ENCODE measurements at regions not wholly inside any gene's neighbourhood (a gene's known extent, or its start where the extent isn't known, plus 50 kb on each side); places are given as distances from the start of the nearest gene placed in this dataset.

DNA sequence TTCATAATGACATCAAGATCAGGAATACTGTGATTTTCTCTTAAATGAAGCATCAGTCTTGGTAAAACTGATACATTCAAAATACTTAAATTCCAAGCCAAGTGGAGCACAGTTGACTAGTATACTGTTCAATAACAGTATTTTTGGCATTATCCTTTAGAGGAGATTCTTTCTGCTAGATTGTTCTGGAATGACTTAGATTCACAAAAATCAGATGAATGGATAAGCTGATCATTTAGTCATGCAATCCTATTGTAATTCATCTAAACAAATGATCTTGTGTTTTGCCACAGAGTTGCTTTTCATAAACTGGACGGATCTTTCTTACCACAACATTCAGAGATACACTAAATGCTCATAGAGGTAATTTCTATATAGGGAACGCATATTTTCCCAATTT, 232.0 kb downstream of the CXXC4 start:
- no peak for DNase-seq (ENCODE audit: low read depth)
- TF ChIP-seq, protein P1, sequence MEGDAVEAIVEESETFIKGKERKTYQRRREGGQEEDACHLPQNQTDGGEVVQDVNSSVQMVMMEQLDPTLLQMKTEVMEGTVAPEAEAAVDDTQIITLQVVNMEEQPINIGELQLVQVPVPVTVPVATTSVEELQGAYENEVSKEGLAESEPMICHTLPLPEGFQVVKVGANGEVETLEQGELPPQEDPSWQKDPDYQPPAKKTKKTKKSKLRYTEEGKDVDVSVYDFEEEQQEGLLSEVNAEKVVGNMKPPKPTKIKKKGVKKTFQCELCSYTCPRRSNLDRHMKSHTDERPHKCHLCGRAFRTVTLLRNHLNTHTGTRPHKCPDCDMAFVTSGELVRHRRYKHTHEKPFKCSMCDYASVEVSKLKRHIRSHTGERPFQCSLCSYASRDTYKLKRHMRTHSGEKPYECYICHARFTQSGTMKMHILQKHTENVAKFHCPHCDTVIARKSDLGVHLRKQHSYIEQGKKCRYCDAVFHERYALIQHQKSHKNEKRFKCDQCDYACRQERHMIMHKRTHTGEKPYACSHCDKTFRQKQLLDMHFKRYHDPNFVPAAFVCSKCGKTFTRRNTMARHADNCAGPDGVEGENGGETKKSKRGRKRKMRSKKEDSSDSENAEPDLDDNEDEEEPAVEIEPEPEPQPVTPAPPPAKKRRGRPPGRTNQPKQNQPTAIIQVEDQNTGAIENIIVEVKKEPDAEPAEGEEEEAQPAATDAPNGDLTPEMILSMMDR (IDR thresholded peaks at IDR 0.05; ENCODE audit: low read depth, low read length, missing control alignments) = no peak
- in situ Hi-C loops (cut with HindIII; ENCODE audit: low sequenced_read_pairs) = no loop called here
- no peak overlapping the region for H3K4me3 ChIP-seq (ENCODE audit: low read depth, low read length)

DNA sequence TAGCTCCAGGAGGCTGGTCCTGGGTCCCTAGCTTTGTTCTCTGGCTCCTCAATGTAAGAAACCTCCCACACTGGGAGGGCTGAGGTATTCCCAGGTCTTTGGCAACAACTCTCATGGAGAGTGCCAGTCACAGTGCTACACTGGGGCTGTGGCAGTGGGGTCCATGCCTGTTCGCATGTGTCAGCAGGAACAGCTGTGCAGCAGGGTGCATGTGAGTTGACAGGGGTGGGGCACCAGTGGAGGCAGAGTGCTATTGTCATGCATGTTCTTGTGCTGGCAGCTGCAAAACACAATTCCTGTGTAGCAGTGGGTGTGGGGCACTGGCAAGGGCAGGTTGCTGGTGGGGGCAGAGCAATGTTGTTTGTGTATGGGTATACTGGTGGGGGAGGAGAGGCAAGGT, 246.0 kb downstream of the CXXC4 start:
- in situ Hi-C loops (cut with HindIII; ENCODE audit: low sequenced_read_pairs) = no loop called here
- DNase-seq (ENCODE audit: low read depth) = no peak
- TF ChIP-seq, protein P1 (IDR thresholded peaks at IDR 0.05; ENCODE audit: low read depth, low read length, missing control alignments) = no peak

DNA sequence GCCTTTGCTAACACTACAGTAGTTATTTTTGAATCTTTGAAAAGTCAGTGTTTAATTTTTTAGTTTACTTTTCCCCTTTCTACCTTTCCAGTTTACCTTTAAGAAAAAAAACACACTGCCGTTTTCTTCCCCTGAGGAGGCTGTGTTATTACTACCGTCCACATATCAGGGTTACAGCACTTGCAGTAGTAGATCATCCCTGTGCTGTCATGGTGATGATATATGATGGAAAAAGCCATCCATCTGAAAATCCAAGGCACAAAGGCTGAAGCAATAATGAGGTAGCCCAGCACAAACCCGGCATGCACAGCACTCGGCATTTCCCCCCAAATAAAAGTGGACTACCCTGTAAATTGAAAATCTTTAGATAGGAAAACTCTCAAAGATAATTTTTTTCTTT, 258.7 kb downstream of the CXXC4 start:
- no peak overlapping the region for H3K4me3 ChIP-seq (ENCODE audit: low read depth, low read length)
- TF ChIP-seq, protein P1 (IDR thresholded peaks at IDR 0.05; ENCODE audit: low read depth, low read length, missing control alignments) = no peak
- in situ Hi-C loops (cut with HindIII; ENCODE audit: low sequenced_read_pairs) = no loop called here
- no peak for DNase-seq (ENCODE audit: low read depth)

More for the DNA sequence above, 246.0 kb downstream of the CXXC4 start:
- H3K4me3 ChIP-seq (ENCODE audit: low read depth, low read length) = no peak overlapping the region

DNA sequence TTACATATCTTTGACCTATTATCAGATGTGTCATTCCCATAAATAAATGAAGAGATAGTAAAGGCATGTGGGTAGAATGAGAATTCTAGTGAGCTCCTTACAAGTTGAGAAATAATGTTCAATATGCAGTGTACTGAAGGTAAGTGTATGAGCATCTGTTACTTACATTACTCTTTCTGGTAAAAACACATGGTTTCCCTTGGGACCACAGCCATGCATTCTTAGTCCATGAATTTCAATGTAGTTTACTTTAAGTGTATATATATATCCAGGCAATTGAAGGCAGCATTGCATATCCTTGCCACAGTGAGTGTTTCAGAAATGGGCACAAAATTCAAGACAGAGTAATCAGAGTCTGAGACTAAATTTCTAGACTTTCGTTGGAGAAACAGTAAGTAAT, 277.2 kb downstream of the CXXC4 start:
- no peak for DNase-seq (ENCODE audit: low read depth)
- TF ChIP-seq, protein P1 (IDR thresholded peaks at IDR 0.05; ENCODE audit: low read depth, low read length, missing control alignments) = no peak
- H3K4me3 ChIP-seq (ENCODE audit: low read depth, low read length) = no peak overlapping the region
- in situ Hi-C loops (cut with HindIII; ENCODE audit: low sequenced_read_pairs) = no loop called here

DNA sequence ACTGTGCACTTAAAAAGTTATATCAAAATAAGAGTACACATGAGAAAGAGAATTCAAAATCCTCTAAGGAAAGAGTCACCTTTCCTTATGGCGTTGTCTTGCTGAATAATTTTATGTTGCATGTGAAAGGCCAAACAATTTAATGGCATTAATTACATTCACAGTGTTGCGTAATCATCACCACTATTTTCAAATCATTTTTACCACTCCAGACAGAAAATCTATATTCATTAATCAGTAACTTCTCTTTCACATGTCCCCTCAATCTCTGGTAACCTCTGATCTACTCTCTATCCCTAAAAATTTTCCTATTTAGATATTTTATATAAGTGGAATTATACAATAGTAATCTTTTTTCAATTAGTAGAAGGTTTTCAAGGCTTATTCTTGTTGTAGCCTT, 283.0 kb downstream of the CXXC4 start:
- no peak overlapping the region for H3K4me3 ChIP-seq (ENCODE audit: low read depth, low read length)
- no peak for DNase-seq (ENCODE audit: low read depth)
- TF ChIP-seq, protein P1 (IDR thresholded peaks at IDR 0.05; ENCODE audit: low read depth, low read length, missing control alignments) = no peak
- in situ Hi-C loops (cut with HindIII; ENCODE audit: low sequenced_read_pairs) = no loop called here

DNA sequence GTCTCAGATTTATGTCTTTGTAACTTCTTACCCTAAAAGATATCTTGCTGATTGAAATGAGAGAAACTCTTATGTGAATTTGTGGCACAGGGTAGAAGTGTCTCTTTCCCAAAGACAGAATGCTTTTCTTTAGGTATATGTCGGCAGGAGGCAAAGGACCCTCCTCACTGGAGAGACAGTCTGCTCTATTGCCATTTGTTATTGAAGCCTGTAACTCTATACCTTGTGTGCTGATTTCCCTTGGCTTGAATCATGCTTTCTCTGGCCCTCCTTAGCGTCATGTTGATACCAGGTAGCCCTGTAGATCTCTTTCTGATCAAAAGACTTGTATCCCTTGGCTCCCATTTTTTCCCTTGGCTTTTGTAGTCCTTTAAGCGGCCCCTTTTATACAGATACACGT, 284.3 kb downstream of the CXXC4 start:
- TF ChIP-seq, protein P1 (IDR thresholded peaks at IDR 0.05; ENCODE audit: low read depth, low read length, missing control alignments) = no peak
- H3K4me3 ChIP-seq (ENCODE audit: low read depth, low read length) = no peak overlapping the region
- in situ Hi-C loops (cut with HindIII; ENCODE audit: low sequenced_read_pairs) = no loop called here

DNA sequence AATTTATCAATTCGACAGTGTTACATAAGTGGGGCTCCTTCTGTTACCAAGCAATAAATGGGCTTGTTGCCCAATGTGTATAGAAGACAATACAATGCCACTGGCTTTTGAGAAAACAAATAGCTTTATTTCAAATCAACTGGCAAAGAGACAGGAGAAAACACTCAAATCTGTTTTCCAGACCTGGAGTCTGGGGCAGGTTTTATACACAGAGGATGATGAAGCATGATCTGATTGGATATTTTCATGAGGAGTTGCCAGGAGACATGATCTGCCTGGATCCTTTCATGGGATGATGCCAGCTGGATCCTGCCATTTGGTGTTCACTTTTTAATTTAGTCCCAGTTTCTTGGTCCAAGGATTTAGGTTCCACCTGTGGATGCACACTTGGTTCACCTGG, 287.9 kb downstream of the CXXC4 start:
- in situ Hi-C loops (cut with HindIII; ENCODE audit: low sequenced_read_pairs) = no loop called here

More for the DNA sequence above, 284.3 kb downstream of the CXXC4 start:
- DNase-seq (ENCODE audit: low read depth) = no peak

More for the DNA sequence above, 287.9 kb downstream of the CXXC4 start:
- H3K4me3 ChIP-seq (ENCODE audit: low read depth, low read length) = no peak overlapping the region
- TF ChIP-seq, protein P1 (IDR thresholded peaks at IDR 0.05; ENCODE audit: low read depth, low read length, missing control alignments) = no peak
- no peak for DNase-seq (ENCODE audit: low read depth)
